HEK293 (cell line): ENCODE measurements at regions not wholly inside any gene's neighbourhood (a gene's known extent, or its start where the extent isn't known, plus 50 kb on each side); places are given as distances from the start of the nearest gene placed in this dataset.

Source experiments
- CTCF ChIA-PET: fragments of 350-600 bp; formaldehyde crosslinking; extraction: SDS; loops from one replicate; lab custom pipeline; 2021; ENCODE audit warnings: antibody characterized with exemption; lab: Yijun Ruan, JAX
- POLR2A ChIA-PET: fragments of 300-600 bp; formaldehyde crosslinking; extraction: SDS; loops from one replicate; lab custom pipeline; 2020; ENCODE audit warnings: antibody characterized with exemption, inconsistent platforms; lab: Yijun Ruan, JAX
- H3K27ac ChIP-seq: fragments of 200-500 bp; sonication (Bioruptor generic); 2 replicates; pipeline ENCODE4 v1.5.1; 2014; ENCODE audit warnings: low read depth, low read length, control low read depth, inconsistent platforms; ENCODE audit errors: extremely low read depth
- H3K36me3 ChIP-seq, 2 experiments: fragments of 200-500 bp in 1 of 2; sonication (Bioruptor generic) in 1 of 2; 1 replicate in 1 of 2; 2 replicates in 1 of 2; pipeline ENCODE4 v1.5.1; 2014 to 2017; ENCODE audit warnings: inconsistent platforms in 2 of 2, low read length in 2 of 2; ENCODE audit not compliant: control insufficient read depth in 2 of 2, insufficient read depth in 1 of 2
- H3K4me1 ChIP-seq: fragments of 200-500 bp; sonication (Bioruptor generic); 2 replicates; pipeline ENCODE4 v1.5.1; 2014; ENCODE audit warnings: mild to moderate bottlenecking, low read length, inconsistent platforms; ENCODE audit not compliant: control insufficient read depth, insufficient read depth
- H3K4me3 ChIP-seq: 2 replicates; pipeline ENCODE4 v1.5.1; 2011; ENCODE audit warnings: low read depth, mild to moderate bottlenecking, control low read depth, low read length, moderate library complexity
- H3K9me3 ChIP-seq: fragments of 200-500 bp; sonication (Bioruptor generic); 2 replicates; pipeline ENCODE4 v1.5.1; 2014; ENCODE audit warnings: low read depth, low read length, inconsistent platforms; ENCODE audit not compliant: control insufficient read depth, insufficient read depth
- GLIS1 ChIP-seq: fragments of 450-650 bp; formaldehyde crosslinking; IDR thresholded peaks from 2 replicates; pipeline ENCODE4 v1.5.1; 2016; ENCODE audit warnings: missing biosample characterization, missing genetic modification characterization
- HOXA7 ChIP-seq: sonication (generic); formaldehyde crosslinking; IDR thresholded peaks from 2 replicates; pipeline ENCODE4 v1.8.1; 2022; ENCODE audit warnings: missing genetic modification reagents, borderline replicate concordance
- KLF9 ChIP-seq: fragments of 450-650 bp; formaldehyde crosslinking; IDR thresholded peaks from 2 replicates; pipeline ENCODE4 v1.5.1; 2016; ENCODE audit warnings: missing biosample characterization, missing genetic modification characterization, low read depth
- ZNF19 ChIP-seq: fragments of 450-650 bp; formaldehyde crosslinking; IDR thresholded peaks from 2 replicates; pipeline ENCODE4; 2016; ENCODE audit warnings: missing biosample characterization, missing genetic modification characterization, low read depth
- ZNF354C ChIP-seq: fragments of 450-650 bp; formaldehyde crosslinking; IDR thresholded peaks from 2 replicates; pipeline ENCODE4 v1.5.1; 2016; ENCODE audit warnings: missing biosample characterization, missing genetic modification characterization, low read depth, borderline replicate concordance
- ZNF48 ChIP-seq: fragments of 450-650 bp; formaldehyde crosslinking; IDR thresholded peaks from 2 replicates; pipeline ENCODE4 v1.5.1; 2016; ENCODE audit warnings: missing biosample characterization, missing genetic modification characterization
- ZNF530 ChIP-seq: fragments of 450-650 bp; formaldehyde crosslinking; IDR thresholded peaks from 2 replicates; pipeline ENCODE4 v1.5.1; 2016; ENCODE audit warnings: low read depth, missing biosample characterization, missing genetic modification characterization
- ZNF768 ChIP-seq: fragments of 450-650 bp; formaldehyde crosslinking; IDR thresholded peaks from 2 replicates; pipeline ENCODE4 v1.5.1; 2018; ENCODE audit warnings: missing biosample characterization, mild to moderate bottlenecking, missing genetic modification characterization
- TF ChIP-seq, protein P1 (sequence below): fragments of 450-650 bp; formaldehyde crosslinking; IDR thresholded peaks from 2 replicates; pipeline ENCODE4 v1.5.1; 2016; ENCODE audit warnings: missing biosample characterization, missing genetic modification characterization
- TF ChIP-seq, protein P2 (sequence below): fragments of 450-650 bp; formaldehyde crosslinking; IDR thresholded peaks from 2 replicates; pipeline ENCODE4 v1.5.1; 2016; ENCODE audit warnings: missing biosample characterization, missing genetic modification characterization
- TF ChIP-seq, protein P3 (sequence below): fragments of 450-650 bp; formaldehyde crosslinking; IDR thresholded peaks from 2 replicates; pipeline ENCODE4 v1.5.1; 2016; ENCODE audit warnings: missing biosample characterization, missing genetic modification characterization
- TF ChIP-seq, protein P4 (sequence below): IDR thresholded peaks from 2 replicates; pipeline ENCODE4 v1.6.1; 2011; ENCODE audit warnings: mild to moderate bottlenecking, low read depth, low read length, borderline replicate concordance
- TF ChIP-seq, protein P5 (sequence below): fragments of 450-650 bp; formaldehyde crosslinking; IDR thresholded peaks from 2 replicates; pipeline ENCODE4 v1.5.1; 2016; ENCODE audit warnings: missing biosample characterization, missing genetic modification characterization
- TF ChIP-seq, protein P6 (sequence below): fragments of 450-650 bp; formaldehyde crosslinking; optimal IDR thresholded peaks from 2 replicates; pipeline ENCODE3; 2016; ENCODE audit warnings: missing biosample characterization, mild to moderate bottlenecking, missing genetic modification characterization

DNA sequence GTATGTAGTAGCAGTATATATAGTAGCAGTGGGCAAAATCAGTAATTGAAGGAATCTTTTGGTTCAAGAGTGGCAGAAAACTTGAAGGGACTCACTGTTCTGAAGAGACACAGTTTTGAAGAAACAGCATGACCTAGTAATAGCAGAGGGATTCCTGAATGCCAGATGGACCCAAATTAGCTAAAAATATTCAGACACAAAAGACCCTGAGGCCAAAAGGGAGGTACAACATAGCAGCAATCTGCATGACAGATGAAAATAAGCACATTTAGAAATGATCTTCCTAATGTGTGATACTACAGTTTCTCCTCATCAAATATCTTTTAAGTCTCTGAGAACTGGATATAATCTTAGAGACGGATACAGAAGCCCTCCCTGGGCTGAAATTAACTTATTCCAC, 536.6 kb downstream of the PPARGC1A start (continued):
- TF ChIP-seq, protein P1, sequence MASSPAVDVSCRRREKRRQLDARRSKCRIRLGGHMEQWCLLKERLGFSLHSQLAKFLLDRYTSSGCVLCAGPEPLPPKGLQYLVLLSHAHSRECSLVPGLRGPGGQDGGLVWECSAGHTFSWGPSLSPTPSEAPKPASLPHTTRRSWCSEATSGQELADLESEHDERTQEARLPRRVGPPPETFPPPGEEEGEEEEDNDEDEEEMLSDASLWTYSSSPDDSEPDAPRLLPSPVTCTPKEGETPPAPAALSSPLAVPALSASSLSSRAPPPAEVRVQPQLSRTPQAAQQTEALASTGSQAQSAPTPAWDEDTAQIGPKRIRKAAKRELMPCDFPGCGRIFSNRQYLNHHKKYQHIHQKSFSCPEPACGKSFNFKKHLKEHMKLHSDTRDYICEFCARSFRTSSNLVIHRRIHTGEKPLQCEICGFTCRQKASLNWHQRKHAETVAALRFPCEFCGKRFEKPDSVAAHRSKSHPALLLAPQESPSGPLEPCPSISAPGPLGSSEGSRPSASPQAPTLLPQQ (tag by site-specific recombination) = no peak
- TF ChIP-seq ZNF530 (no peak), ZNF48 (no peak), ZNF768 (no peak), ZNF19 (tag by site-specific recombination) (no peak), GLIS1 (tag by site-specific recombination) (no peak)
- TF ChIP-seq, protein P2, sequence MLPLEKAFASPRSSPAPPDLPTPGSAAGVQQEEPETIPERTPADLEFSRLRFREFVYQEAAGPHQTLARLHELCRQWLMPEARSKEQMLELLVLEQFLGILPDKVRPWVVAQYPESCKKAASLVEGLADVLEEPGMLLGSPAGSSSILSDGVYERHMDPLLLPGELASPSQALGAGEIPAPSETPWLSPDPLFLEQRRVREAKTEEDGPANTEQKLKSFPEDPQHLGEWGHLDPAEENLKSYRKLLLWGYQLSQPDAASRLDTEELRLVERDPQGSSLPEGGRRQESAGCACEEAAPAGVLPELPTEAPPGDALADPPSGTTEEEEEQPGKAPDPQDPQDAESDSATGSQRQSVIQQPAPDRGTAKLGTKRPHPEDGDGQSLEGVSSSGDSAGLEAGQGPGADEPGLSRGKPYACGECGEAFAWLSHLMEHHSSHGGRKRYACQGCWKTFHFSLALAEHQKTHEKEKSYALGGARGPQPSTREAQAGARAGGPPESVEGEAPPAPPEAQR = no peak
- TF ChIP-seq, protein P3, sequence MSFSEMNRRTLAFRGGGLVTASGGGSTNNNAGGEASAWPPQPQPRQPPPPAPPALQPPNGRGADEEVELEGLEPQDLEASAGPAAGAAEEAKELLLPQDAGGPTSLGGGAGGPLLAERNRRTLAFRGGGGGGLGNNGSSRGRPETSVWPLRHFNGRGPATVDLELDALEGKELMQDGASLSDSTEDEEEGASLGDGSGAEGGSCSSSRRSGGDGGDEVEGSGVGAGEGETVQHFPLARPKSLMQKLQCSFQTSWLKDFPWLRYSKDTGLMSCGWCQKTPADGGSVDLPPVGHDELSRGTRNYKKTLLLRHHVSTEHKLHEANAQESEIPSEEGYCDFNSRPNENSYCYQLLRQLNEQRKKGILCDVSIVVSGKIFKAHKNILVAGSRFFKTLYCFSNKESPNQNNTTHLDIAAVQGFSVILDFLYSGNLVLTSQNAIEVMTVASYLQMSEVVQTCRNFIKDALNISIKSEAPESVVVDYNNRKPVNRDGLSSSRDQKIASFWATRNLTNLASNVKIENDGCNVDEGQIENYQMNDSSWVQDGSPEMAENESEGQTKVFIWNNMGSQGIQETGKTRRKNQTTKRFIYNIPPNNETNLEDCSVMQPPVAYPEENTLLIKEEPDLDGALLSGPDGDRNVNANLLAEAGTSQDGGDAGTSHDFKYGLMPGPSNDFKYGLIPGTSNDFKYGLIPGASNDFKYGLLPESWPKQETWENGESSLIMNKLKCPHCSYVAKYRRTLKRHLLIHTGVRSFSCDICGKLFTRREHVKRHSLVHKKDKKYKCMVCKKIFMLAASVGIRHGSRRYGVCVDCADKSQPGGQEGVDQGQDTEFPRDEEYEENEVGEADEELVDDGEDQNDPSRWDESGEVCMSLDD (tag by site-specific recombination) = no peak

DNA sequence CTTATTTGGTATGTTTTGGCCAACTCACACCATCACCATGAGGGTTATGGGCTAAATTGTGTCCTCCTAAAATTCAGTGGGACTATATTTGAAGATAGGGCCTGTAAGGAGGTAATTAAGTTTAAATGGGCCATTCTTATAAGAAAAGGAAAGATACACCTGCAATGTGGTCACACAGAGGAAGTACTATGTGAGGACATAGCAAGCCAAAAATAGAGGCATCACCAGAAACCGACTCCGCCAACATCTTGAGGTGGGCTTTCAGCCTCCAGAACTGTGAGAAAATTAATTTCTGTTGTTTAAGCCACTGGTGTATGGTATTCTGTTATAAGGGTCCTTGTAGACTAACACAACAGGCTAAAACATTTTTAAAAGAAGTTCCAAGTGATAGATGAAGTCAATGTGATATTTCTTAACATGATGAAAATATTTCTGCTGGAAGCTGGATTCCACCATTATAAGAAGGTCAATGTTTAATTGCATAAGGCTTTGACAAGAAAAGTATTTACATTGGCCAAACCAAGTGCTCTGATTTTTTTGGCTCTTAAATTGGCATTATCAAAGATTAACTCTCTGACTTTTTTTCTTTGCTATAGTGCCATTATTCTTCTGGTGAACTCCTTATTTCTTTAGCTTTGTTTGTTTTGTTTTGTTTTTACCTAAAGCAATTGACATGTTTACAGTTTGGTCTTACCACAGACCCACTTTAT, 540.9 kb downstream of the PPARGC1A start:
- CTCF ChIA-PET = interaction anchor here (0.6 kb wide), 1 partner anchor 978 kb away, joined by 3 read pairs; no protein-coding TSS in a partner anchor
- no peak overlapping the region for H3K4me3 ChIP-seq
- TF ChIP-seq KLF9 (tag by site-specific recombination) = no peak
- TF ChIP-seq, protein P4, sequence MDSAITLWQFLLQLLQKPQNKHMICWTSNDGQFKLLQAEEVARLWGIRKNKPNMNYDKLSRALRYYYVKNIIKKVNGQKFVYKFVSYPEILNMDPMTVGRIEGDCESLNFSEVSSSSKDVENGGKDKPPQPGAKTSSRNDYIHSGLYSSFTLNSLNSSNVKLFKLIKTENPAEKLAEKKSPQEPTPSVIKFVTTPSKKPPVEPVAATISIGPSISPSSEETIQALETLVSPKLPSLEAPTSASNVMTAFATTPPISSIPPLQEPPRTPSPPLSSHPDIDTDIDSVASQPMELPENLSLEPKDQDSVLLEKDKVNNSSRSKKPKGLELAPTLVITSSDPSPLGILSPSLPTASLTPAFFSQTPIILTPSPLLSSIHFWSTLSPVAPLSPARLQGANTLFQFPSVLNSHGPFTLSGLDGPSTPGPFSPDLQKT = no peak
- no peak for TF ChIP-seq HOXA7 (CRISPR knock-in tag)
- TF ChIP-seq, protein P5, sequence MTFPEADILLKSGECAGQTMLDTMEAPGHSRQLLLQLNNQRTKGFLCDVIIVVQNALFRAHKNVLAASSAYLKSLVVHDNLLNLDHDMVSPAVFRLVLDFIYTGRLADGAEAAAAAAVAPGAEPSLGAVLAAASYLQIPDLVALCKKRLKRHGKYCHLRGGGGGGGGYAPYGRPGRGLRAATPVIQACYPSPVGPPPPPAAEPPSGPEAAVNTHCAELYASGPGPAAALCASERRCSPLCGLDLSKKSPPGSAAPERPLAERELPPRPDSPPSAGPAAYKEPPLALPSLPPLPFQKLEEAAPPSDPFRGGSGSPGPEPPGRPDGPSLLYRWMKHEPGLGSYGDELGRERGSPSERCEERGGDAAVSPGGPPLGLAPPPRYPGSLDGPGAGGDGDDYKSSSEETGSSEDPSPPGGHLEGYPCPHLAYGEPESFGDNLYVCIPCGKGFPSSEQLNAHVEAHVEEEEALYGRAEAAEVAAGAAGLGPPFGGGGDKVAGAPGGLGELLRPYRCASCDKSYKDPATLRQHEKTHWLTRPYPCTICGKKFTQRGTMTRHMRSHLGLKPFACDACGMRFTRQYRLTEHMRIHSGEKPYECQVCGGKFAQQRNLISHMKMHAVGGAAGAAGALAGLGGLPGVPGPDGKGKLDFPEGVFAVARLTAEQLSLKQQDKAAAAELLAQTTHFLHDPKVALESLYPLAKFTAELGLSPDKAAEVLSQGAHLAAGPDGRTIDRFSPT (tag by site-specific recombination) = no peak
- TF ChIP-seq, protein P6, sequence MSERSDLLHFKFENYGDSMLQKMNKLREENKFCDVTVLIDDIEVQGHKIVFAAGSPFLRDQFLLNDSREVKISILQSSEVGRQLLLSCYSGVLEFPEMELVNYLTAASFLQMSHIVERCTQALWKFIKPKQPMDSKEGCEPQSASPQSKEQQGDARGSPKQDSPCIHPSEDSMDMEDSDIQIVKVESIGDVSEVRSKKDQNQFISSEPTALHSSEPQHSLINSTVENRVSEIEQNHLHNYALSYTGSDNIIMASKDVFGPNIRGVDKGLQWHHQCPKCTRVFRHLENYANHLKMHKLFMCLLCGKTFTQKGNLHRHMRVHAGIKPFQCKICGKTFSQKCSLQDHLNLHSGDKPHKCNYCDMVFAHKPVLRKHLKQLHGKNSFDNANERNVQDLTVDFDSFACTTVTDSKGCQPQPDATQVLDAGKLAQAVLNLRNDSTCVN (tag by site-specific recombination) = no peak
- TF ChIP-seq ZNF354C (tag by site-specific recombination) = no peak
- H3K27ac ChIP-seq = no peak overlapping the region
- H3K36me3 ChIP-seq = no peaks in the 10 kb centered on the region
- H3K9me3 ChIP-seq = no peaks in the 10 kb centered on the region
- no peaks in the 10 kb centered on the region for H3K4me1 ChIP-seq
- POLR2A ChIA-PET = no interaction called here
